HCT116 (cell line): ENCODE measurements at regions not wholly inside any gene's neighbourhood (a gene's known extent, or its start where the extent isn't known, plus 50 kb on each side); places are given as distances from the start of the nearest gene placed in this dataset.

Source experiments
- ATAC-seq: fragments of 200-7000 bp; cut with Tn5 transposase; 2 replicates; pipeline ENCODE4 v1.9.1; 2020; ENCODE audit warnings: mild to moderate bottlenecking, moderate library complexity
- BruUV-seq: library from RNA; stranded (reverse); fragments of 400-500 nt; replicated peaks from 2 replicates; lab custom pipeline; 2021; lab: Mats Ljungman, UMichigan
- CTCF ChIA-PET: fragments of 300-600 bp; sonication (Branson Sonifier 250); formaldehyde crosslinking; loops from one replicate; lab custom pipeline; 2021; ENCODE audit warnings: antibody characterized with exemption; lab: Charles Lee
- POLR2A ChIA-PET: fragments of 300-600, 350-600 bp; sonication (Branson Sonifier 250); formaldehyde crosslinking; loops from one replicate; lab custom pipeline; 2021; ENCODE audit warnings: antibody characterized with exemption; lab: Charles Lee
- RAD21 ChIA-PET, 2 experiments: fragments of 300-600 bp; sonication (Branson Sonifier 250); formaldehyde crosslinking; loops; one replicate each; lab custom pipeline; 2023; ENCODE audit warnings: low total read pairs in 2 of 2; ENCODE audit not compliant: uncharacterized antibody in 2 of 2, unreplicated experiment in 2 of 2, low non-redundant PET in 1 of 2; lab: Charles Lee
- DNase-seq: peaks from one replicate; pipeline ENCODE4 v3.0.0-alpha.2; 2010; ENCODE audit warnings: low read depth, low spot score
- H2AFZ ChIP-seq: fragments of 200-600 bp; shearing (Covaris generic), sonication (generic); 2 replicates; pipeline ENCODE4 v1.6.1; 2017; ENCODE audit warnings: low read depth, mixed run types, mixed read lengths, antibody characterized with exemption, low read length; ENCODE audit not compliant: poor library complexity, severe bottlenecking
- H3K27ac ChIP-seq: 2 replicates; pipeline ENCODE4 v1.5.1; 2012; ENCODE audit warnings: low read depth, low read length
- H3K27me3 ChIP-seq: fragments of 200-600 bp; sonication (generic); 2 replicates; pipeline ENCODE4 v1.6.1; 2016; ENCODE audit warnings: mixed run types, low read length, mixed read lengths; ENCODE audit not compliant: insufficient read depth
- H3K36me3 ChIP-seq, 2 experiments: fragments of 200-500 bp in 1 of 2; fragments of 200-600 bp in 1 of 2; sonication (Bioruptor generic) in 1 of 2; sonication (generic) in 1 of 2; 2 replicates each; pipeline versions ENCODE4 v1.5.1 to v1.6.1; 2014 to 2016; ENCODE audit warnings: low read length in 2 of 2, inconsistent platforms in 1 of 2, mixed read lengths in 1 of 2, mixed run types in 1 of 2; ENCODE audit not compliant: insufficient read depth in 2 of 2, control insufficient read depth in 1 of 2
- H3K4me1 ChIP-seq, 2 experiments: fragments of 200-600 bp in 1 of 2; sonication (generic) in 1 of 2; 2 replicates each; pipeline versions ENCODE4 v1.5.1 to v1.6.1; 2012 to 2017; ENCODE audit warnings: low read length in 2 of 2, inconsistent platforms in 1 of 2, mild to moderate bottlenecking in 1 of 2, mixed read lengths in 1 of 2, mixed run types in 1 of 2, moderate library complexity in 1 of 2; ENCODE audit not compliant: insufficient read depth in 2 of 2, control insufficient read depth in 1 of 2
- H3K4me2 ChIP-seq: fragments of 200-600 bp; sonication (generic); 2 replicates; pipeline ENCODE4 v1.6.1; 2017; ENCODE audit warnings: mixed run types, low read length, mixed read lengths
- H3K4me3 ChIP-seq, 2 experiments: fragments of 200-600 bp in 1 of 2; sonication (generic) in 1 of 2; replicated peaks in 1 of 2; 2 replicates each; pipeline ENCODE4 v1.5.1; 2011 to 2016; ENCODE audit warnings: low read length in 2 of 2, control low read depth in 1 of 2, low read depth in 1 of 2, mild to moderate bottlenecking in 1 of 2, mixed read lengths in 1 of 2, mixed run types in 1 of 2
- H3K79me2 ChIP-seq: fragments of 200-600 bp; sonication (generic); 2 replicates; pipeline ENCODE4 v1.6.1; 2017; ENCODE audit warnings: mild to moderate bottlenecking, mixed run types, low read length, moderate library complexity, mixed read lengths; ENCODE audit not compliant: insufficient read depth
- H3K9ac ChIP-seq: fragments of 200-600 bp; sonication (generic); 2 replicates; pipeline ENCODE4 v1.6.1; 2016; ENCODE audit warnings: low read length, mixed read lengths
- H3K9me2 ChIP-seq: fragments of 200-600 bp; sonication (generic), shearing (Covaris generic); 2 replicates; pipeline ENCODE4 v1.6.1; 2017; ENCODE audit warnings: mixed run types, mild to moderate bottlenecking, moderate library complexity; ENCODE audit not compliant: insufficient read depth
- H3K9me3 ChIP-seq, 2 experiments: fragments of 200-500 bp in 1 of 2; fragments of 200-600 bp in 1 of 2; sonication (Bioruptor generic) in 1 of 2; sonication (generic) in 1 of 2; 2 replicates each; pipeline ENCODE4 v1.6.1; 2014 to 2017; ENCODE audit warnings: low read length in 2 of 2, mixed read lengths in 2 of 2, inconsistent platforms in 1 of 2, low read depth in 1 of 2, mild to moderate bottlenecking in 1 of 2, mixed run types in 1 of 2, moderate library complexity in 1 of 2; ENCODE audit not compliant: control insufficient read depth in 1 of 2, insufficient read depth in 1 of 2
- H4K20me1 ChIP-seq: fragments of 200-600 bp; sonication (generic), shearing (Covaris generic); 2 replicates; pipeline ENCODE4 v1.6.1; 2017; ENCODE audit warnings: mixed run types, mild to moderate bottlenecking, moderate library complexity; ENCODE audit not compliant: insufficient read depth
- CEBPB ChIP-seq: IDR thresholded peaks from 2 replicates; pipeline ENCODE4 v1.6.1; 2012; ENCODE audit warnings: low read depth
- EZH2 ChIP-seq: fragments of 200-600 bp; sonication (generic); IDR thresholded peaks from 2 replicates; pipeline ENCODE4 v1.6.1; 2017; ENCODE audit warnings: antibody characterized with exemption, mixed run types
- FOSL1 ChIP-seq: IDR thresholded peaks from 2 replicates; pipeline ENCODE4 v1.6.1; 2012; ENCODE audit warnings: low read depth
- JUND ChIP-seq: IDR thresholded peaks from 2 replicates; pipeline ENCODE4 v1.6.1; 2012
- SIN3A ChIP-seq: IDR thresholded peaks from 2 replicates; pipeline ENCODE4 v1.6.1; 2012; ENCODE audit warnings: low read depth
- SP1 ChIP-seq: IDR thresholded peaks from 2 replicates; pipeline ENCODE4 v1.6.1; 2012; ENCODE audit warnings: low read depth
- TCF7L2 ChIP-seq: IDR thresholded peaks from 2 replicates; pipeline ENCODE4 v1.7.0; 2011; ENCODE audit warnings: borderline replicate concordance, inconsistent platforms; ENCODE audit not compliant: insufficient read depth, insufficient read length; ENCODE audit errors: extremely low read depth
- YY1 ChIP-seq: IDR thresholded peaks from 2 replicates; pipeline ENCODE4 v1.6.1; 2011; ENCODE audit warnings: low read length, low read depth, moderate library complexity, mild to moderate bottlenecking; ENCODE audit not compliant: insufficient replicate concordance; ENCODE audit errors: extremely low read depth
- intact Hi-C: fragments of 100-400 bp; cut with micrococcal nuclease; formaldehyde crosslinking; loops from 2 replicates; pipeline ENCODE4 v1.10.0; 2022
- TF ChIP-seq, protein P1 (sequence below): IDR thresholded peaks from 2 replicates; pipeline ENCODE4 v1.6.1; 2011; ENCODE audit warnings: mild to moderate bottlenecking, low read length, moderate library complexity; ENCODE audit not compliant: insufficient replicate concordance; ENCODE audit errors: extremely low read depth
- TF ChIP-seq, protein P2 (sequence below), 3 experiments: fragments of 200-600 bp in 1 of 3; sonication (generic) in 1 of 3; IDR thresholded peaks in 2 of 3; conservative IDR thresholded peaks in 1 of 3; 2 replicates each; pipeline ENCODE4 v1.5.1; 2012 to 2017; ENCODE audit warnings: low read depth in 2 of 3, low read length in 2 of 3, antibody characterized with exemption in 1 of 3, borderline replicate concordance in 1 of 3, control low read depth in 1 of 3, mild to moderate bottlenecking in 1 of 3, mixed read lengths in 1 of 3, mixed run types in 1 of 3, moderate library complexity in 1 of 3; ENCODE audit not compliant: insufficient read depth in 1 of 3
- TF ChIP-seq, protein P3 (sequence below): IDR thresholded peaks from 2 replicates; pipeline ENCODE4 v1.6.1; 2012

DNA sequence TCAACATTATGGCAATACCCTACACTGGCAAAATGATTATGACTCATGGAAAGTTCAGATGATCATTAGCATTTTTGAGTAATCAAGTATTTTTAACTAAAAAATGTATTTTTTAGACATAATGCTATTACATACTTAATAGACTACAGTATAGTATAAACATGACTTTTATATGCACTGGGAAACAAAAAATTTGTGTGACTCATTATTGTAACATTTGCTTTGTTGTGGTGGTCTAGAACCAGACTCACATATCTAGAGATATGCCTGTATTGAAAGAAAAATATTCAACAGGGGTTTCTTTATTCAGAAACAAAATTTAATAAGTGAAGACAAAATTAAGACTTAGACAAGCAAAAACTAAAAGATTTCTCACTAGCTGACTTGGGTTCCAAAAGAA, 385.3 kb upstream of the RIOK2 start:
- DNase-seq (no peak), ATAC-seq (no peak)
- Histone ChIP-seq H3K27me3 (no peaks in the 10 kb centered on the region), H3K9me3 (peaks cover 0 to 4% of the 10 kb centered on the region in 2 experiments; a peak in 1 of 4 replicates), H3K27ac (no peak overlapping the region), H3K9me2 (no peaks in the 10 kb centered on the region), H3K9ac (no peak overlapping the region), H2AFZ (no peak overlapping the region), H3K36me3 (no peaks in the 10 kb centered on the region), H3K4me3 (no peak overlapping the region), H3K4me1 (no peaks in the 10 kb centered on the region), H3K79me2 (no peaks in the 10 kb centered on the region), H4K20me1 (no peaks in the 10 kb centered on the region), H3K4me2 (no peak overlapping the region)
- ChIA-PET POLR2A (no interaction called here), RAD21 (no interaction called here), CTCF (no interaction called here)
- BruUV-seq: no TSS peak
- intact Hi-C loops: no loop called here
- no peak for TF ChIP-seq TCF7L2
- TF ChIP-seq JUND: no peak
- TF ChIP-seq, protein P1, sequence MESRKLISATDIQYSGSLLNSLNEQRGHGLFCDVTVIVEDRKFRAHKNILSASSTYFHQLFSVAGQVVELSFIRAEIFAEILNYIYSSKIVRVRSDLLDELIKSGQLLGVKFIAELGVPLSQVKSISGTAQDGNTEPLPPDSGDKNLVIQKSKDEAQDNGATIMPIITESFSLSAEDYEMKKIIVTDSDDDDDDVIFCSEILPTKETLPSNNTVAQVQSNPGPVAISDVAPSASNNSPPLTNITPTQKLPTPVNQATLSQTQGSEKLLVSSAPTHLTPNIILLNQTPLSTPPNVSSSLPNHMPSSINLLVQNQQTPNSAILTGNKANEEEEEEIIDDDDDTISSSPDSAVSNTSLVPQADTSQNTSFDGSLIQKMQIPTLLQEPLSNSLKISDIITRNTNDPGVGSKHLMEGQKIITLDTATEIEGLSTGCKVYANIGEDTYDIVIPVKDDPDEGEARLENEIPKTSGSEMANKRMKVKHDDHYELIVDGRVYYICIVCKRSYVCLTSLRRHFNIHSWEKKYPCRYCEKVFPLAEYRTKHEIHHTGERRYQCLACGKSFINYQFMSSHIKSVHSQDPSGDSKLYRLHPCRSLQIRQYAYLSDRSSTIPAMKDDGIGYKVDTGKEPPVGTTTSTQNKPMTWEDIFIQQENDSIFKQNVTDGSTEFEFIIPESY: no peak
- TF ChIP-seq, protein P2, sequence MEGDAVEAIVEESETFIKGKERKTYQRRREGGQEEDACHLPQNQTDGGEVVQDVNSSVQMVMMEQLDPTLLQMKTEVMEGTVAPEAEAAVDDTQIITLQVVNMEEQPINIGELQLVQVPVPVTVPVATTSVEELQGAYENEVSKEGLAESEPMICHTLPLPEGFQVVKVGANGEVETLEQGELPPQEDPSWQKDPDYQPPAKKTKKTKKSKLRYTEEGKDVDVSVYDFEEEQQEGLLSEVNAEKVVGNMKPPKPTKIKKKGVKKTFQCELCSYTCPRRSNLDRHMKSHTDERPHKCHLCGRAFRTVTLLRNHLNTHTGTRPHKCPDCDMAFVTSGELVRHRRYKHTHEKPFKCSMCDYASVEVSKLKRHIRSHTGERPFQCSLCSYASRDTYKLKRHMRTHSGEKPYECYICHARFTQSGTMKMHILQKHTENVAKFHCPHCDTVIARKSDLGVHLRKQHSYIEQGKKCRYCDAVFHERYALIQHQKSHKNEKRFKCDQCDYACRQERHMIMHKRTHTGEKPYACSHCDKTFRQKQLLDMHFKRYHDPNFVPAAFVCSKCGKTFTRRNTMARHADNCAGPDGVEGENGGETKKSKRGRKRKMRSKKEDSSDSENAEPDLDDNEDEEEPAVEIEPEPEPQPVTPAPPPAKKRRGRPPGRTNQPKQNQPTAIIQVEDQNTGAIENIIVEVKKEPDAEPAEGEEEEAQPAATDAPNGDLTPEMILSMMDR (IDR thresholded peaks at IDR 0.05 in 2 of 3, conservative IDR thresholded peaks at IDR 0.05 in 1 of 3; ENCODE audit: borderline replicate concordance in 1 of 3, insufficient read depth in 1 of 3, low read depth in 2 of 3, low read length in 2 of 3): no peak
- TF ChIP-seq SIN3A: no peak
- TF ChIP-seq YY1: no peak
- TF ChIP-seq, protein P3, sequence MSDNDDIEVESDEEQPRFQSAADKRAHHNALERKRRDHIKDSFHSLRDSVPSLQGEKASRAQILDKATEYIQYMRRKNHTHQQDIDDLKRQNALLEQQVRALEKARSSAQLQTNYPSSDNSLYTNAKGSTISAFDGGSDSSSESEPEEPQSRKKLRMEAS: no peak
- no peak for TF ChIP-seq FOSL1
- no peak for TF ChIP-seq EZH2
- no peak for TF ChIP-seq CEBPB
- no peak for TF ChIP-seq SP1
